Left lung (tissue), 4 donors: ENCODE measurements at regions not wholly inside any gene's neighbourhood (a gene's known extent, or its start where the extent isn't known, plus 50 kb on each side); places are given as distances from the start of the nearest gene placed in this dataset.

Source experiments
- ATAC-seq: fragments of 200-7000 bp; cut with Tn5 transposase; one replicate; pipeline ENCODE4 v1.9.1; 2020; ENCODE audit warnings: moderate library complexity
- DNase-seq, 4 donors: peaks; one replicate each; pipeline ENCODE4 v3.0.0-alpha.2; 2013 to 2020
- H3K27ac ChIP-seq, 2 donors: fragments of 200-600 bp; sonication (generic) in 1 of 2; one replicate each; pipeline versions ENCODE4 v1.5.0 to v1.8.0; 2020 to 2021
- H3K27me3 ChIP-seq, 2 donors: fragments of 200-600 bp; sonication (generic) in 1 of 2; one replicate each; pipeline versions ENCODE4 v1.5.0 to v1.8.0; 2020 to 2021
- H3K36me3 ChIP-seq, 2 donors: fragments of 200-600 bp; sonication (generic) in 1 of 2; one replicate each; pipeline versions ENCODE4 v1.5.0 to v1.8.0; 2020 to 2021
- H3K4me1 ChIP-seq, 2 donors: fragments of 200-600 bp; one replicate each; pipeline ENCODE4 v1.8.0; 2021
- H3K4me3 ChIP-seq, 2 donors: fragments of 200-600 bp; sonication (generic) in 1 of 2; one replicate each; pipeline versions ENCODE4 v1.5.0 to v1.8.0; 2020 to 2021; ENCODE audit warnings: mild to moderate bottlenecking in 1 of 2
- H3K9me3 ChIP-seq, 2 donors: fragments of 200-600 bp; sonication (generic) in 1 of 2; one replicate each; pipeline versions ENCODE4 v1.5.0 to v1.8.0; 2020 to 2021
- intact Hi-C, 2 donors: fragments of 100-400 bp; cut with DNase I; formaldehyde crosslinking; loops; one replicate each; pipeline versions ENCODE4 v1.11.2 to v1.14.2; 2022
- TF ChIP-seq, protein P1 (sequence below), 2 donors: fragments of 200-600 bp; sonication (generic) in 1 of 2; IDR thresholded peaks; one replicate each; pipeline versions ENCODE4 v1.5.0 to v1.8.0; 2021; ENCODE audit warnings: antibody characterized with exemption in 2 of 2
- donor health status: DM: no; HTN: yes; CAD: no.
- donor health status: DM: no; HTN: no; CAD: no.

DNA sequence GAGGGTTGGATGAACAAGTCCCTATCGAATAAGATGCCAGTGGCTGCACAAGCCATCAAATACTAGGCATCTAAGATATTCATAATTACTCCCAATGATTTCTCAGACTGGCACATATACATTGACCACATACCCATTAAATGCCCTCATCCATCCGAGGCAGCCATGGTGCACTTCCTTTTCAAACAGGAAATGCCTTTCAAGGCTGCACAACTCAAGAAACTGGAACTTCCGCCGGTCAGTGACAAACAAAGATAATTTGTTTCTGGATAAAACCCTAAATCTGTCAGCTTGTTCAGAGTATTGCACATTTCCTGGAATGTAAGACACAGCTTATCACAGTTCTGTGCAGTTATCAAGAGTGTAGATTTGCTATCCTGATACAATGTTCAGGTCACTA is 203.7 kb downstream of the RMST start:
- intact Hi-C loops, result no loop called here
- H3K36me3 ChIP-seq, result no peaks in the 10 kb centered on the region

DNA sequence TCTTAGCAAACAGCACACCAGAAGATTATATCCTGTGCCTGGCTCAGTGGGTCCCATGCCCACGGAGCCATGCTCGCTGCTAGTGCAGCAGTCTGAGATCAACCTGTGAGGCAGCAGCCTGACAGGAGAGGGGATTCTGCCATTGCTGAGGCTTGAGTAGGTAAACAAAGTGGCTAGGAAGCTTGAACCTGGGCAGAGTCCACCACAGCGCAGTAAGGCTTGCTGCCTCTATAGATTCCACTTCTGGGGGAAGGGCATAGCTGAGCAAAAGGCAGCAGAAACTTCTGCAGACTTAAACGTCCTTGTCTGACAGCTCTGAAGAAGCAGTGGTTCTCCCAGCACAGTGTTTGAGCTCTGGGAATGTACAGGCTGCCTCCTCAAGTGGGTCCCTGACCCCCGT is 210.3 kb downstream of the RMST start:
- Histone ChIP-seq H3K4me1 (no peaks in the 10 kb centered on the region), H3K27me3 (no peaks in the 10 kb centered on the region), H3K4me3 (no peak overlapping the region), H3K36me3 (no peaks in the 10 kb centered on the region), H3K9me3 (peaks cover 0 to 18% of the 10 kb centered on the region in 2 donors), H3K27ac (no peak overlapping the region)
- intact Hi-C loops, result no loop called here
- TF ChIP-seq, protein P1, sequence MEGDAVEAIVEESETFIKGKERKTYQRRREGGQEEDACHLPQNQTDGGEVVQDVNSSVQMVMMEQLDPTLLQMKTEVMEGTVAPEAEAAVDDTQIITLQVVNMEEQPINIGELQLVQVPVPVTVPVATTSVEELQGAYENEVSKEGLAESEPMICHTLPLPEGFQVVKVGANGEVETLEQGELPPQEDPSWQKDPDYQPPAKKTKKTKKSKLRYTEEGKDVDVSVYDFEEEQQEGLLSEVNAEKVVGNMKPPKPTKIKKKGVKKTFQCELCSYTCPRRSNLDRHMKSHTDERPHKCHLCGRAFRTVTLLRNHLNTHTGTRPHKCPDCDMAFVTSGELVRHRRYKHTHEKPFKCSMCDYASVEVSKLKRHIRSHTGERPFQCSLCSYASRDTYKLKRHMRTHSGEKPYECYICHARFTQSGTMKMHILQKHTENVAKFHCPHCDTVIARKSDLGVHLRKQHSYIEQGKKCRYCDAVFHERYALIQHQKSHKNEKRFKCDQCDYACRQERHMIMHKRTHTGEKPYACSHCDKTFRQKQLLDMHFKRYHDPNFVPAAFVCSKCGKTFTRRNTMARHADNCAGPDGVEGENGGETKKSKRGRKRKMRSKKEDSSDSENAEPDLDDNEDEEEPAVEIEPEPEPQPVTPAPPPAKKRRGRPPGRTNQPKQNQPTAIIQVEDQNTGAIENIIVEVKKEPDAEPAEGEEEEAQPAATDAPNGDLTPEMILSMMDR (IDR thresholded peaks at IDR 0.05), result no peak
- DNase-seq (no peak), ATAC-seq (no peak)

More for the DNA sequence above, 203.7 kb downstream of the RMST start:
- no peak for ATAC-seq
- Histone ChIP-seq H3K27ac (no peak overlapping the region), H3K4me1 (no peaks in the 10 kb centered on the region), H3K4me3 (no peak overlapping the region), H3K9me3 (peaks cover 0 to 12% of the 10 kb centered on the region in 2 donors), H3K27me3 (no peaks in the 10 kb centered on the region)
- no peak for DNase-seq
- TF ChIP-seq, protein P1 (IDR thresholded peaks at IDR 0.05), result no peak

DNA sequence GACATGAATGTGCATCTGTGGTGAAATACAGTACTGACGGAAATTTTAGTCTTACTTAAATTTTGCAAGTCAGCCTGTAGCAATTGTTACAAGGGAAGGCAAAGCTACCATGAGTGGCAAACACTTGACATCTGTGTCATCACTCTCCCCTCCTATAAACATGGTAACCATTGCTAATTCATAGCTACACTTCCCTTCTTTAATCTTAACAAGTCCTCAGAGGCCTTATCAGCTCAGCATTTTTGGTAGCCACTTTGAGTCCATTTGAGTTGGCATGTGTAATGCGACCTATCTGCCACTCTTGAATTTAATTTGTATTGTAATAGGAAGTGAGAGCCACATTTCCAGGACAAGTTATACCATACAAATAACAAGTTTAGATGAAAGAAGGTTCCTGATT is 218.1 kb downstream of the RMST start:
- H3K36me3 ChIP-seq, result no peaks in the 10 kb centered on the region
- intact Hi-C loops, result no loop called here
- H3K4me1 ChIP-seq, result no peaks in the 10 kb centered on the region
- H3K27ac ChIP-seq, result no peak overlapping the region
- DNase-seq (no peak), ATAC-seq (peak; percentile 77)
- H3K9me3 ChIP-seq, result no peaks in the 10 kb centered on the region
- no peak overlapping the region for H3K4me3 ChIP-seq
- no peaks in the 10 kb centered on the region for H3K27me3 ChIP-seq
- TF ChIP-seq, protein P1 (IDR thresholded peaks at IDR 0.05), result no peak

DNA sequence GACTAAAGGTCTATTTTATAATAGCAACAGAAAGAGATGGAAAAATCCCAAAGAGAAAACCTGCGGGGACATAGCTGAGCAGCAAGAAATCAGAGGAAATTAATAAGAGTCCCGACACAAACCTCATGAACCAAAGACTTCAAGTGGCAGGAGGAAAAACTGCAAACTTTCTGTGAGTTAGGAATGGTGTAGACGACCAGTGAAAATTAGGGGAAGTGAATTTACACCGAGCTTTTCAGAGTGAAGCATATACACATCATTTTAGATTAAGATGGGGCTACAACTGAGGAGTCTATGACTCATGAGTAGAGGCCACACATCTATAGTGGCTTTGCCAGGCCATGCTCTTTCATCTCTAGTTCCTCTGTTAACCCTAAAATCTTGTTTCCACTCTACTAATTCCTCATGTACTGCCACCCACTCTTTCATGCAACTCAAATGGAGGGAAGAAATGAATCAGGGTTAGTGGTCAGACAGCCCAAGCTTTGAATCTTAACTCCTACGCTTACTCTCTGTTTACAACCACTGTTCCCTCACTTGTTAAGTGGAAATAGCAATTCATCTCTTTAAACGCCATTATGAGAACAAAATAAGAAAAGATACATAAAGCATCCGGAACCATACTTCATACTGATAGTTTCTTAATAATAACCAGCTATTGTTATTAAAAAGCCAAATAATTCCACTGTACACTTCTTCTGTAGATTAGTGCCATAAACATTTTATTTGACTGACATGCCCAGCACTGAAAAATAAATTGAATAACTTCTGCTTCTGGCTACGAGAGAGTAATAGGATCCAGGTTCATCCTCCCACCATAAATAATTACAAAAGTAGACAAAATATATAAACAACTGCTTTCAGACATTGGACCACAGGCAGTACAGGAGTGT is 219.3 kb downstream of the RMST start:
- H3K9me3 ChIP-seq, result no peaks in the 10 kb centered on the region
- TF ChIP-seq, protein P1 (IDR thresholded peaks at IDR 0.05), result no peak
- no peaks in the 10 kb centered on the region for H3K27me3 ChIP-seq
- DNase-seq, result no peak
- H3K4me3 ChIP-seq, result no peak overlapping the region
- H3K36me3 ChIP-seq, result no peaks in the 10 kb centered on the region
- no peak overlapping the region for H3K27ac ChIP-seq
- peak; percentile 27 for ATAC-seq
- no peaks in the 10 kb centered on the region for H3K4me1 ChIP-seq
- intact Hi-C loops, result no loop called here

DNA sequence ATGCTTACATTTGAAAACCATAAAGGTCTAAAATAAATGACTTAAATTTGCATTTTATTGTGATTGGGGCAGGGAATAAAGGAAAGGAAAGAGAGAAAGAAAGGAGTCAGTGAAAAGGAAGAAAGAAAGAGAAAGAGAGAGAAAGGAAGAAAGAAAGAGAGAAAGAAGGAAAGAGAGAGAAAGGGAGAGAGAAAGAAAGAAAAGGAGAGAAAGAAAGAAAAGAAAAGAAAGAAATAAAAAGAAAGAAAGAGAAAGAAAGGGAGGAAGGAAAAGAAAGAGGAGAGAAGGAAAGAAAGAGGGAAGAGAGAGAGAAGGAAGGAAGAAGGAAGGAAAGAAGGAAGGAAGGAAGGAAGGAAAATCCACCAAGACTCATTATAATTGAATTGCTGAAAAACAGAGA is 222.8 kb downstream of the RMST start:
- ATAC-seq (no peak), DNase-seq (no peak)
- no peaks in the 10 kb centered on the region for H3K36me3 ChIP-seq
- intact Hi-C loops, result no loop called here
- TF ChIP-seq, protein P1 (IDR thresholded peaks at IDR 0.05), result no peak
- no peaks in the 10 kb centered on the region for H3K27me3 ChIP-seq
- no peaks in the 10 kb centered on the region for H3K4me1 ChIP-seq
- no peak overlapping the region for H3K27ac ChIP-seq
- no peak overlapping the region for H3K4me3 ChIP-seq
- H3K9me3 ChIP-seq, result no peaks in the 10 kb centered on the region
